PC-3 (cell line): ENCODE measurements at regions not wholly inside any gene's neighbourhood (a gene's known extent, or its start where the extent isn't known, plus 50 kb on each side); places are given as distances from the start of the nearest gene placed in this dataset.

Experiments
- CTCF ChIP-seq: fragments of 300-600 bp; sonication (generic); conservative IDR thresholded peaks from 2 replicates; pipeline ENCODE4 v1.5.1; 2017; ENCODE audit warnings: antibody characterized with exemption, low read depth, mild to moderate bottlenecking, low read length
- EZH2 ChIP-seq: fragments of 300-600 bp; sonication (generic); IDR thresholded peaks from one replicate; pipeline ENCODE4 v1.6.1; 2017; ENCODE audit warnings: antibody characterized with exemption, mild to moderate bottlenecking, low read length; ENCODE audit not compliant: unreplicated experiment

GRCh38 chr3:135558150-135558783, 407.3 kb upstream of the PPP2R3A start:
- TF ChIP-seq CTCF (no peak), EZH2 (no peak)
